HepG2 (cell line): ENCODE measurements at regions not wholly inside any gene's neighbourhood (a gene's known extent, or its start where the extent isn't known, plus 50 kb on each side); places are given as distances from the start of the nearest gene placed in this dataset.

Source experiments
- ARNTL ChIP-seq: sonication (generic); formaldehyde crosslinking; IDR thresholded peaks from 2 replicates; pipeline ENCODE4 v1.4.0; 2020; ENCODE audit warnings: mild to moderate bottlenecking, missing genetic modification reagents
- CHD4 ChIP-seq: fragments of 200-600 bp; sonication (generic); IDR thresholded peaks from 2 replicates; pipeline ENCODE4 v1.7.0; 2017; ENCODE audit warnings: mild to moderate bottlenecking, low read length, borderline replicate concordance
- FOXA3 ChIP-seq: IDR thresholded peaks from 2 replicates; pipeline ENCODE4 v1.6.1; 2016; ENCODE audit warnings: missing genetic modification reagents, missing compliant biosample characterization
- HNF4A ChIP-seq: sonication (generic); formaldehyde crosslinking; IDR thresholded peaks from 2 replicates; pipeline ENCODE4 v1.4.0; 2020; ENCODE audit warnings: missing genetic modification reagents
- MXI1 ChIP-seq: IDR thresholded peaks from 3 replicates; pipeline ENCODE4 v1.6.1; 2012; ENCODE audit warnings: low read depth, low read length, inconsistent platforms, borderline replicate concordance
- MYC ChIP-seq: sonication (generic); formaldehyde crosslinking; IDR thresholded peaks from 2 replicates; pipeline ENCODE4 v1.9.0; 2021; ENCODE audit warnings: missing genetic modification reagents, borderline replicate concordance
- SOX13 ChIP-seq, 3 experiments: fragments of 450-650 bp in 1 of 3; sonication (generic) in 1 of 3; formaldehyde crosslinking in 1 of 3; IDR thresholded peaks in 2 of 3; conservative IDR thresholded peaks in 1 of 3; 2 replicates each; pipeline versions ENCODE4 v1.5.0 to v1.6.1; 2016 to 2020; ENCODE audit warnings: antibody characterized with exemption in 1 of 3, mild to moderate bottlenecking in 1 of 3, missing compliant biosample characterization in 1 of 3, missing genetic modification reagents in 1 of 3, moderate library complexity in 1 of 3
- ZNF121 ChIP-seq: sonication (generic); formaldehyde crosslinking; IDR thresholded peaks from 2 replicates; pipeline ENCODE4 v1.5.0; 2020; ENCODE audit warnings: mild to moderate bottlenecking, missing genetic modification reagents
- ZNF619 ChIP-seq: sonication (generic); formaldehyde crosslinking; IDR thresholded peaks from 2 replicates; pipeline ENCODE4 v1.4.0; 2020; ENCODE audit warnings: mild to moderate bottlenecking, missing genetic modification reagents
- TF ChIP-seq, protein P1 (sequence below): sonication (generic); formaldehyde crosslinking; IDR thresholded peaks from 2 replicates; pipeline ENCODE4 v1.4.0; 2020; ENCODE audit warnings: mild to moderate bottlenecking, missing genetic modification reagents
- TF ChIP-seq, protein P2 (sequence below): sonication (generic); formaldehyde crosslinking; IDR thresholded peaks from 2 replicates; pipeline ENCODE4 v1.4.0; 2020; ENCODE audit warnings: missing genetic modification reagents, low read depth, mild to moderate bottlenecking, borderline replicate concordance
- TF ChIP-seq, protein P3 (sequence below): IDR thresholded peaks from 2 replicates; pipeline ENCODE4 v1.6.1; 2012; ENCODE audit warnings: inconsistent platforms
- TF ChIP-seq, protein P4 (sequence below), 2 experiments: sonication (generic) in 1 of 2; formaldehyde crosslinking in 1 of 2; IDR thresholded peaks; 2 replicates each; pipeline versions ENCODE4 v1.5.1 to v1.6.1; 2011 to 2020; ENCODE audit warnings: borderline replicate concordance in 1 of 2, low read depth in 1 of 2, low read length in 1 of 2, mild to moderate bottlenecking in 1 of 2, missing genetic modification reagents in 1 of 2, moderate library complexity in 1 of 2

DNA sequence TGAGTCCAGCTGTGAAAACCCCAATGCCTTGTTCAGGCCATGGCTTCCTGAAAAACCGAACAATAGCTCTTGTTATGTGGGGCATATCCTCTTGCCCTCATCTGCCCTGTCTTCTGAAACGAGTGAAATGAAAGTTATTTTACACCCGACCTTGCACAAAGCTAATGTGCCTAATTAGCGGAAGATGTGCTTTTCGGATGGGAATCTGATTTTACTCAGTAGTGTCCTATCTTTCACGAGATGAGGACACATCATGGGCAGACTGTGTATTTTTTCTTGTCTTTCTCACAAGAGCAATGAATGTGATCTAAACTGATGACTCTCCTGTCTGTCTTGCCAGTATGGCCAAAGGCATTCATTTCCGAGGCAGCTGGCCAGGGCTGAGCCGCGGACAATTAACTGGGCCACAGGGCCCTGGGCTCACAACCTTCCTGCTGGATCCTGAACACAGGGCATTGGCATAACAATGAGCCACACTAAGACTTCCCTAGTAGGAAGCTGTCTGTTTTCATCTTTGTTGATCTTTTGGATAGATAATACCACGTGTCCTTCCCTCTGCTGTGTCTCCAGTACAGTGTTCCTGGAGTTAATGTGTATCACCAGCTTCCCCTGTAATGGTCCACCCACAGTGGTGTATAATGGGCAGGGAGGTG is 86.0 kb upstream of the HIF1A start (continued):
- TF ChIP-seq CHD4 (no peak), HNF4A (CRISPR knock-in tag) (0 out of 2 replicates have a peak, but pooled peaks have one; percentile 10), FOXA3 (CRISPR knock-in tag) (peak; percentile 70), MYC (CRISPR knock-in tag) (0 out of 2 replicates have a peak, but pooled peaks have one; percentile 31), ARNTL (CRISPR knock-in tag) (0 out of 2 replicates have a peak, but pooled peaks have one; percentile 27), SOX13 (IDR thresholded peaks at IDR 0.05) (no peak), SOX13 (CRISPR knock-in tag; conservative IDR thresholded peaks at IDR 0.05 in 1 of 2, IDR thresholded peaks at IDR 0.05 in 1 of 2) (peak in 1 of 2 experiments; percentile 92; a peak in 2 of 4 replicates), ZNF121 (CRISPR knock-in tag) (no peak), MXI1 (peak; percentile 17; the same call in 1 of the 3 replicates), ZNF619 (0 out of 2 replicates have a peak, but pooled peaks have one; percentile 38)
- TF ChIP-seq, protein P1, sequence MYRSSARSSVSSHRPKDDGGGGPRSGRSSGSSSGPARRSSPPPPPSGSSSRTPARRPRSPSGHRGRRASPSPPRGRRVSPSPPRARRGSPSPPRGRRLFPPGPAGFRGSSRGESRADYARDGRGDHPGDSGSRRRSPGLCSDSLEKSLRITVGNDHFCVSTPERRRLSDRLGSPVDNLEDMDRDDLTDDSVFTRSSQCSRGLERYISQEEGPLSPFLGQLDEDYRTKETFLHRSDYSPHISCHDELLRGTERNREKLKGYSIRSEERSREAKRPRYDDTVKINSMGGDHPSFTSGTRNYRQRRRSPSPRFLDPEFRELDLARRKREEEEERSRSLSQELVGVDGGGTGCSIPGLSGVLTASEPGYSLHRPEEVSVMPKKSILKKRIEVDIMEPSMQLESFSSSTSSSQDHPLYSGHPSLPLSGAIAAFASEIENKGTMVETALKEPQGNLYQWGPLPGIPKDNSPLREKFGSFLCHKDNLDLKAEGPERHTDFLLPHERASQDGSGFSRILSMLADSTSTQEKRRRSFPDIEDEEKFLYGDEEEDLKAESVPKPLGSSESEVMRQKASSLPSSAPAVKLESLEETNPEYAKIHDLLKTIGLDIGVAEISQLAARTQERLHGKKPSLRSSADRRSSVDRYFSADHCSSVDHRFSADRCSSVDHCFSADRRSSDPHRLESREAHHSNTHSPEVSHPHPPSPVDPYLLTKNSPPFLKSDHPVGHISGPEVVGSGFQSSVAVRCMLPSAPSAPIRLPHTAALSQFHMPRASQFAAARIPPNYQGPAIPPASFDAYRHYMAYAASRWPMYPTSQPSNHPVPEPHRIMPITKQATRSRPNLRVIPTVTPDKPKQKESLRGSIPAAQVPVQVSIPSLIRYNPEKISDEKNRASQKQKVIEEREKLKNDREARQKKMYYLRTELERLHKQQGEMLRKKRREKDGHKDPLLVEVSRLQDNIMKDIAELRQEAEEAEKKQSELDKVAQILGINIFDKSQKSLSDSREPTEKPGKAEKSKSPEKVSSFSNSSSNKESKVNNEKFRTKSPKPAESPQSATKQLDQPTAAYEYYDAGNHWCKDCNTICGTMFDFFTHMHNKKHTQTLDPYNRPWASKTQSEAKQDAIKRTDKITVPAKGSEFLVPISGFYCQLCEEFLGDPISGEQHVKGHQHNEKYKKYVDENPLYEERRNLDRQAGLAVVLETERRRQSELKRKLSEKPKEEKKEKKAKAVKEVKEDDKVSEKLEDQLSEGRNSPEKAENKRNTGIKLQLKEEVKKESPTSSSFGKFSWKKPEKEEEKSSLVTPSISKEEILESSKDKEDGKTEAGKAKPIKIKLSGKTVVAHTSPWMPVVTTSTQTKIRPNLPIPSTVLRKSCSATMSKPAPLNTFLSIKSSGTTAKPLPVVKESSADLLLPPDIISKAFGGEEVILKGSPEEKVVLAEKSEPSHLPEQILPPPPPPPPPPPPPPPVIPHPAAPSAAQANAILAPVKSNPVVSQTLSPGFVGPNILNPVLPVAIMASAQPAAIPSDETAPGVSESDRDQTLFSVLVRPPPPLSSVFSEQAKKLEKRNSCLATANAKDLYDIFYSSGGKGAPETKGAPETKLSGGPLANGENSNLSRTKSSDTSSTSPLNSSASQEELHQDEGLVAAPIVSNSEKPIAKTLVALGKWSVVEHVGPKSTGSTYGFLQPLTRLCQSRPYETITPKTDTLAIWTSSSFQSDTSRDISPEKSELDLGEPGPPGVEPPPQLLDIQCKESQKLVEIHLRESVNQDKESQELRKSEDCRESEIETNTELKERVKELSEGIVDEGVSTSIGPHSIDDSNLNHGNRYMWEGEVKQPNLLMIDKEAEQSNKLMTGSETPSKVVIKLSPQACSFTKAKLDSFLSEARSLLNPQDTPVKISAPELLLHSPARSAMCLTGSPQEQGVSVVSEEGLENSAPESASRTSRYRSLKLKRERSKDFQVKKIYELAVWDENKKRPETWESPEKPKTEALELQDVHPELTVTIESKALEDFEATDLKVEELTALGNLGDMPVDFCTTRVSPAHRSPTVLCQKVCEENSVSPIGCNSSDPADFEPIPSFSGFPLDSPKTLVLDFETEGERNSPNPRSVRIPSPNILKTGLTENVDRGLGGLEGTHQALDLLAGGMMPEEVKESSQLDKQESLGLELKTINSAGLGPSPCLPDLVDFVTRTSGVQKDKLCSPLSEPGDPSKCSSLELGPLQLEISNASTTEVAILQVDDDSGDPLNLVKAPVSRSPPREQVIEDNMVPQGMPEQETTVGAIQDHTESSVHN (CRISPR knock-in tag): no peak
- TF ChIP-seq, protein P2, sequence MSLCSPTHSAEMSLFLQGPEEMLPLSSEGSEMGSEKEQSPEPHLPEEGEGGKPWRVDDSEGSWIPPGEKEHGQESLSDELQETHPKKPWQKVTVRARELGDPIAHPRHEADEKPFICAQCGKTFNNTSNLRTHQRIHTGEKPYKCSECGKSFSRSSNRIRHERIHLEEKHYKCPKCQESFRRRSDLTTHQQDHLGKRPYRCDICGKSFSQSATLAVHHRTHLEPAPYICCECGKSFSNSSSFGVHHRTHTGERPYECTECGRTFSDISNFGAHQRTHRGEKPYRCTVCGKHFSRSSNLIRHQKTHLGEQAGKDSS: peak; percentile 63; the same call in 1 of the 2 replicates
- TF ChIP-seq, protein P3, sequence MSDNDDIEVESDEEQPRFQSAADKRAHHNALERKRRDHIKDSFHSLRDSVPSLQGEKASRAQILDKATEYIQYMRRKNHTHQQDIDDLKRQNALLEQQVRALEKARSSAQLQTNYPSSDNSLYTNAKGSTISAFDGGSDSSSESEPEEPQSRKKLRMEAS: peak; percentile 40; the same call in 1 of the 2 replicates
- TF ChIP-seq, protein P4, sequence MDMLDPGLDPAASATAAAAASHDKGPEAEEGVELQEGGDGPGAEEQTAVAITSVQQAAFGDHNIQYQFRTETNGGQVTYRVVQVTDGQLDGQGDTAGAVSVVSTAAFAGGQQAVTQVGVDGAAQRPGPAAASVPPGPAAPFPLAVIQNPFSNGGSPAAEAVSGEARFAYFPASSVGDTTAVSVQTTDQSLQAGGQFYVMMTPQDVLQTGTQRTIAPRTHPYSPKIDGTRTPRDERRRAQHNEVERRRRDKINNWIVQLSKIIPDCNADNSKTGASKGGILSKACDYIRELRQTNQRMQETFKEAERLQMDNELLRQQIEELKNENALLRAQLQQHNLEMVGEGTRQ (IDR thresholded peaks at IDR 0.05; ENCODE audit: low read depth, low read length): peak; percentile 39; the same call in 1 of the 2 replicates
- TF ChIP-seq, protein P4 (CRISPR knock-in tag; IDR thresholded peaks at IDR 0.05; ENCODE audit: borderline replicate concordance): no peak
